IMR-90 (cell line): ENCODE measurements at regions not wholly inside any gene's neighbourhood (a gene's known extent, or its start where the extent isn't known, plus 50 kb on each side); places are given as distances from the start of the nearest gene placed in this dataset.

Source experiments
- ATAC-seq: fragments of 200-7000 bp; cut with Tn5 transposase; 2 replicates; pipeline ENCODE4 v1.9.1; 2020; ENCODE audit warnings: low read depth, mild to moderate bottlenecking, moderate library complexity
- BruUV-seq: library from RNA; stranded (reverse); fragments of 400-500 nt; replicated peaks from 2 replicates; lab custom pipeline; 2021; lab: Mats Ljungman, UMichigan
- CTCF ChIA-PET: fragments of 300-600 bp; formaldehyde crosslinking; extraction: SDS; loops from one replicate; lab custom pipeline; 2021; ENCODE audit warnings: antibody characterized with exemption; lab: Yijun Ruan, JAX
- POLR2A ChIA-PET: fragments of 300-600 bp; sonication (Branson Sonifier 250); formaldehyde crosslinking; loops from one replicate; lab custom pipeline; 2022; ENCODE audit warnings: antibody characterized with exemption; ENCODE audit not compliant: unreplicated experiment; lab: Charles Lee
- DNase-seq: peaks from one replicate; pipeline ENCODE4 v3.0.0; 2013
- H2AFZ ChIP-seq: replicated peaks from 2 replicates; pipeline ENCODE3; 2013; ENCODE audit warnings: low read length, mild to moderate bottlenecking; ENCODE audit not compliant: poor library complexity
- H2AK5ac ChIP-seq: 2 replicates; pipeline ENCODE4 v1.6.1; 2013; ENCODE audit warnings: low read depth, low read length, inconsistent platforms
- H2AK9ac ChIP-seq: replicated peaks from 2 replicates; pipeline ENCODE3; 2013; ENCODE audit warnings: mild to moderate bottlenecking, low read depth, low read length, moderate library complexity; ENCODE audit not compliant: poor library complexity
- H2BK120ac ChIP-seq: 2 replicates; pipeline ENCODE4 v1.6.1; 2013; ENCODE audit warnings: low read depth, low read length, inconsistent platforms
- H2BK15ac ChIP-seq: 3 replicates; pipeline ENCODE4 v1.6.1; 2013; ENCODE audit warnings: low read depth, low read length, inconsistent platforms
- H2BK20ac ChIP-seq: 2 replicates; pipeline ENCODE4 v1.6.1; 2013; ENCODE audit warnings: low read depth, mild to moderate bottlenecking, inconsistent platforms, low read length, moderate library complexity
- H2BK5ac ChIP-seq: 2 replicates; pipeline ENCODE4 v1.6.1; 2013; ENCODE audit warnings: mild to moderate bottlenecking, low read depth, low read length, inconsistent platforms; ENCODE audit not compliant: poor library complexity, severe bottlenecking
- H3K14ac ChIP-seq: replicated peaks from 2 replicates; pipeline ENCODE4 v1.6.1; 2013; ENCODE audit warnings: low read depth, low read length, inconsistent platforms
- H3K18ac ChIP-seq: 2 replicates; pipeline ENCODE4 v1.6.1; 2013; ENCODE audit warnings: low read depth, low read length, control low read depth
- H3K23ac ChIP-seq: 2 replicates; pipeline ENCODE4 v1.6.1; 2013; ENCODE audit warnings: low read depth, low read length, inconsistent platforms
- H3K27ac ChIP-seq: 2 replicates; pipeline ENCODE4 v1.5.1; 2013; ENCODE audit warnings: mild to moderate bottlenecking, control low read depth, low read length; ENCODE audit not compliant: insufficient read depth
- H3K27me3 ChIP-seq: 2 replicates; pipeline ENCODE4 v1.6.1; 2013; ENCODE audit warnings: low read length; ENCODE audit not compliant: control insufficient read depth, insufficient read depth
- H3K36me3 ChIP-seq: 2 replicates; pipeline ENCODE4 v1.6.1; 2013; ENCODE audit warnings: low read length, mixed read lengths; ENCODE audit not compliant: control insufficient read depth, insufficient read depth
- H3K4ac ChIP-seq: 2 replicates; pipeline ENCODE4 v1.6.1; 2013; ENCODE audit warnings: low read depth, low read length, inconsistent platforms
- H3K4me1 ChIP-seq: 2 replicates; pipeline ENCODE4 v1.6.1; 2013; ENCODE audit warnings: low read length, mixed read lengths; ENCODE audit not compliant: control insufficient read depth, insufficient read depth
- H3K4me2 ChIP-seq: 2 replicates; pipeline ENCODE4 v1.6.1; 2013; ENCODE audit warnings: low read depth, mild to moderate bottlenecking, control low read depth, low read length, moderate library complexity
- H3K4me3 ChIP-seq: 2 replicates; pipeline ENCODE4 v1.5.1; 2013; ENCODE audit warnings: low read depth, mild to moderate bottlenecking, control low read depth, low read length, moderate library complexity; ENCODE audit not compliant: insufficient read depth
- H3K56ac ChIP-seq: 2 replicates; pipeline ENCODE4 v1.6.1; 2013; ENCODE audit warnings: low read length, inconsistent platforms; ENCODE audit not compliant: insufficient read depth; ENCODE audit errors: extremely low read depth
- H3K79me1 ChIP-seq, 2 experiments: 2 replicates each; pipeline ENCODE4 v1.6.1; 2013; ENCODE audit warnings: low read length in 2 of 2, inconsistent platforms in 1 of 2, low read depth in 1 of 2
- H3K9ac ChIP-seq: 2 replicates; pipeline ENCODE4 v1.6.1; 2013; ENCODE audit warnings: low read depth, low read length, control low read depth
- H3K9me1 ChIP-seq: 2 replicates; pipeline ENCODE4 v1.6.1; 2013; ENCODE audit warnings: low read length, inconsistent platforms; ENCODE audit not compliant: insufficient read depth
- H3K9me3 ChIP-seq: 2 replicates; pipeline ENCODE4 v1.6.1; 2013; ENCODE audit warnings: low read length; ENCODE audit not compliant: control insufficient read depth, insufficient read depth
- H4K20me1 ChIP-seq: 2 replicates; pipeline ENCODE4 v1.6.1; 2013; ENCODE audit warnings: low read length, inconsistent platforms; ENCODE audit not compliant: insufficient read depth
- H4K5ac ChIP-seq: 2 replicates; pipeline ENCODE4 v1.6.1; 2013; ENCODE audit warnings: mild to moderate bottlenecking, low read depth, low read length, control low read depth
- H4K8ac ChIP-seq, 2 experiments: 2 replicates each; pipeline ENCODE4 v1.6.1; 2013; ENCODE audit warnings: low read depth in 2 of 2, low read length in 2 of 2, control low read depth in 1 of 2, inconsistent platforms in 1 of 2
- H4K91ac ChIP-seq: 2 replicates; pipeline ENCODE4 v1.6.1; 2013; ENCODE audit warnings: low read depth, low read length, inconsistent platforms; ENCODE audit not compliant: insufficient read depth
- BHLHE40 ChIP-seq: fragments of 150-350 bp; IDR thresholded peaks from 2 replicates; pipeline ENCODE4 v1.6.1; 2016; ENCODE audit warnings: mild to moderate bottlenecking, low read depth, low read length
- CEBPB ChIP-seq: IDR thresholded peaks from 2 replicates; pipeline ENCODE4 v1.6.1; 2012; ENCODE audit warnings: low read depth, low read length, improper control_type of control experiment
- CHD1 ChIP-seq: IDR thresholded peaks from 2 replicates; pipeline ENCODE4 v1.6.1; 2012; ENCODE audit warnings: low read depth, low read length, improper control_type of control experiment
- FOS ChIP-seq: fragments of 150-350 bp; IDR thresholded peaks from 2 replicates; pipeline ENCODE4 v1.6.1; 2016; ENCODE audit warnings: low read depth, low read length
- MAFK ChIP-seq: IDR thresholded peaks from 2 replicates; pipeline ENCODE4 v1.6.1; 2012; ENCODE audit warnings: low read depth, low read length, improper control_type of control experiment
- MAZ ChIP-seq: IDR thresholded peaks from 2 replicates; pipeline ENCODE4 v1.6.1; 2012; ENCODE audit warnings: low read depth, mild to moderate bottlenecking, low read length, improper control_type of control experiment, moderate library complexity, borderline replicate concordance
- MXI1 ChIP-seq: IDR thresholded peaks from 2 replicates; pipeline ENCODE4 v1.6.1; 2012; ENCODE audit warnings: low read depth, mild to moderate bottlenecking, low read length, moderate library complexity, borderline replicate concordance
- NFE2L2 ChIP-seq: fragments of 150-350 bp; IDR thresholded peaks from 2 replicates; pipeline ENCODE4 v1.6.1; 2016; ENCODE audit warnings: low read depth, mild to moderate bottlenecking, low read length
- POLR2A ChIP-seq: IDR thresholded peaks from 2 replicates; pipeline ENCODE4 v1.6.1; 2012; ENCODE audit warnings: mild to moderate bottlenecking, low read depth, low read length
- RAD21 ChIP-seq: IDR thresholded peaks from 2 replicates; pipeline ENCODE4 v1.6.1; 2012; ENCODE audit warnings: low read length, improper control_type of control experiment
- RCOR1 ChIP-seq: IDR thresholded peaks from 2 replicates; pipeline ENCODE4 v1.6.1; 2012; ENCODE audit warnings: mild to moderate bottlenecking, low read length, improper control_type of control experiment; ENCODE audit not compliant: insufficient replicate concordance
- RFX5 ChIP-seq: IDR thresholded peaks from 2 replicates; pipeline ENCODE4 v1.8.0; 2012; ENCODE audit warnings: low read depth, mild to moderate bottlenecking, low read length, moderate library complexity
- SMC3 ChIP-seq: fragments of 150-350 bp; IDR thresholded peaks from 2 replicates; pipeline ENCODE4 v1.6.1; 2016; ENCODE audit warnings: low read depth, mild to moderate bottlenecking, antibody characterized with exemption, low read length, moderate library complexity
- WGBS, 2 experiments: methylation state at CpG; one replicate each; pipeline versions ENCODE4 v1.1.5 to v1.1.7; 2013; ENCODE audit warnings: missing lambda C conversion rate in 2 of 2; ENCODE audit not compliant: insufficient read length in 1 of 2; ENCODE audit errors: extremely low coverage in 2 of 2; 5-methylcytosine and 5-hydroxymethylcytosine counted together
- dilution Hi-C: fragments of 300-500 bp; cut with HindIII; formaldehyde crosslinking; loops from one replicate; pipeline ENCODE4 v1.14.3; 2018; ENCODE audit warnings: low sequenced_read_pairs; ENCODE audit not compliant: unreplicated experiment
- in situ Hi-C: fragments of 300-500 bp; cut with MboI; formaldehyde crosslinking; loops from 3 replicates; pipeline ENCODE4 v1.14.3; 2019; ENCODE audit warnings: low sequenced_read_pairs, inconsistent platforms, mixed read lengths
- intact Hi-C: fragments of 100-400 bp; cut with micrococcal nuclease; formaldehyde crosslinking; loops from 2 replicates; pipeline ENCODE4 v1.10.0; 2022
- TF ChIP-seq, protein P1 (sequence below): fragments of 150-350 bp; IDR thresholded peaks from 2 replicates; pipeline ENCODE4 v1.6.1; 2017; ENCODE audit warnings: mild to moderate bottlenecking, antibody characterized with exemption, low read length, low read depth
- TF ChIP-seq, protein P2 (sequence below): conservative IDR thresholded peaks from 2 replicates; pipeline ENCODE4 v1.5.1; 2012; ENCODE audit warnings: mild to moderate bottlenecking, low read depth, low read length, improper control_type of control experiment
- TF ChIP-seq, protein P3 (sequence below): fragments of 150-350 bp; IDR thresholded peaks from 2 replicates; pipeline ENCODE4 v1.6.1; 2016; ENCODE audit warnings: low read depth, mild to moderate bottlenecking, low read length, moderate library complexity, borderline replicate concordance

DNA sequence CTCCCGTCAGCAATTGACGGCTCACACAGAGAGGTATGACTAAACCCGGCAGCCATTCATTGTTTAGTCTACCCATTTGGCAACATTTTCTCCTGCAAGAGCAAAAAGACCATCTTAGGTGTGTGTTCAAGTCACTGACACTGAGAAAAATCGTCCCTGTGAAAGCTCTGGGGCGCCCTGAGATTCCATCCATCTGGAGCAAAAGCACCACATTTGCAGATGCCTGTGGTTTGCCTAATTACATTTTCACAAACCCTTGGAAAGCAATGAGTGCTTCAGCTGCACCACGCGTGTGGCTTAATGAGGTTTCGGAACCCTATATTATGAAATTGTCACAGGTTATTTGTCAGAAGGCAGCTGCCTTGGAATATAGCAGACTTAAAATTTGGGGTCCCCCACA lies 110.7 kb upstream of the PTPRM start:
- intact Hi-C loops: no loop called here
- no peak overlapping the region for H4K8ac ChIP-seq
- H3K4me1 ChIP-seq: no peaks in the 10 kb centered on the region
- H2BK15ac ChIP-seq: no peak overlapping the region
- H3K4me3 ChIP-seq: no peak overlapping the region
- DNase-seq: no peak
- no peak for ATAC-seq
- peaks cover 28% of the 10 kb centered on the region for H3K27me3 ChIP-seq
- no TSS peak for BruUV-seq
- in situ Hi-C loops: no loop called here
- no peak for TF ChIP-seq FOS
- TF ChIP-seq POLR2A: no peak
- no peak for TF ChIP-seq RCOR1
- no peak for TF ChIP-seq CHD1
- no peak for TF ChIP-seq NFE2L2
- TF ChIP-seq BHLHE40: no peak
- TF ChIP-seq CEBPB: no peak
- no peak for TF ChIP-seq MAZ
- TF ChIP-seq, protein P1, sequence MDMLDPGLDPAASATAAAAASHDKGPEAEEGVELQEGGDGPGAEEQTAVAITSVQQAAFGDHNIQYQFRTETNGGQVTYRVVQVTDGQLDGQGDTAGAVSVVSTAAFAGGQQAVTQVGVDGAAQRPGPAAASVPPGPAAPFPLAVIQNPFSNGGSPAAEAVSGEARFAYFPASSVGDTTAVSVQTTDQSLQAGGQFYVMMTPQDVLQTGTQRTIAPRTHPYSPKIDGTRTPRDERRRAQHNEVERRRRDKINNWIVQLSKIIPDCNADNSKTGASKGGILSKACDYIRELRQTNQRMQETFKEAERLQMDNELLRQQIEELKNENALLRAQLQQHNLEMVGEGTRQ: no peak
- no peak for TF ChIP-seq RAD21
- no peak for TF ChIP-seq RFX5
- TF ChIP-seq MXI1: no peak
- no peak for TF ChIP-seq MAFK
- TF ChIP-seq, protein P2, sequence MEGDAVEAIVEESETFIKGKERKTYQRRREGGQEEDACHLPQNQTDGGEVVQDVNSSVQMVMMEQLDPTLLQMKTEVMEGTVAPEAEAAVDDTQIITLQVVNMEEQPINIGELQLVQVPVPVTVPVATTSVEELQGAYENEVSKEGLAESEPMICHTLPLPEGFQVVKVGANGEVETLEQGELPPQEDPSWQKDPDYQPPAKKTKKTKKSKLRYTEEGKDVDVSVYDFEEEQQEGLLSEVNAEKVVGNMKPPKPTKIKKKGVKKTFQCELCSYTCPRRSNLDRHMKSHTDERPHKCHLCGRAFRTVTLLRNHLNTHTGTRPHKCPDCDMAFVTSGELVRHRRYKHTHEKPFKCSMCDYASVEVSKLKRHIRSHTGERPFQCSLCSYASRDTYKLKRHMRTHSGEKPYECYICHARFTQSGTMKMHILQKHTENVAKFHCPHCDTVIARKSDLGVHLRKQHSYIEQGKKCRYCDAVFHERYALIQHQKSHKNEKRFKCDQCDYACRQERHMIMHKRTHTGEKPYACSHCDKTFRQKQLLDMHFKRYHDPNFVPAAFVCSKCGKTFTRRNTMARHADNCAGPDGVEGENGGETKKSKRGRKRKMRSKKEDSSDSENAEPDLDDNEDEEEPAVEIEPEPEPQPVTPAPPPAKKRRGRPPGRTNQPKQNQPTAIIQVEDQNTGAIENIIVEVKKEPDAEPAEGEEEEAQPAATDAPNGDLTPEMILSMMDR: no peak
- no peak for TF ChIP-seq SMC3
- TF ChIP-seq, protein P3, sequence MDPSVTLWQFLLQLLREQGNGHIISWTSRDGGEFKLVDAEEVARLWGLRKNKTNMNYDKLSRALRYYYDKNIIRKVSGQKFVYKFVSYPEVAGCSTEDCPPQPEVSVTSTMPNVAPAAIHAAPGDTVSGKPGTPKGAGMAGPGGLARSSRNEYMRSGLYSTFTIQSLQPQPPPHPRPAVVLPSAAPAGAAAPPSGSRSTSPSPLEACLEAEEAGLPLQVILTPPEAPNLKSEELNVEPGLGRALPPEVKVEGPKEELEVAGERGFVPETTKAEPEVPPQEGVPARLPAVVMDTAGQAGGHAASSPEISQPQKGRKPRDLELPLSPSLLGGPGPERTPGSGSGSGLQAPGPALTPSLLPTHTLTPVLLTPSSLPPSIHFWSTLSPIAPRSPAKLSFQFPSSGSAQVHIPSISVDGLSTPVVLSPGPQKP: no peak
- H3K36me3 ChIP-seq: no peaks in the 10 kb centered on the region
- dilution Hi-C loops: no loop called here
- WGBS, 2 experiments: no CpG with 5 or more reads among the region's 8 CpGs
- no peak overlapping the region for H3K14ac ChIP-seq
- H3K9ac ChIP-seq: no peak overlapping the region
- no peak overlapping the region for H4K5ac ChIP-seq
- no peak overlapping the region for H3K4ac ChIP-seq
- H3K9me3 ChIP-seq: no peaks in the 10 kb centered on the region
- POLR2A ChIA-PET: no interaction called here
- H2BK120ac ChIP-seq: no peak overlapping the region
- CTCF ChIA-PET: no interaction called here
- no peak overlapping the region for H2BK5ac ChIP-seq
- H3K23ac ChIP-seq: no peak overlapping the region
- no peak overlapping the region for H2AK9ac ChIP-seq
- H4K91ac ChIP-seq: no peak overlapping the region
- no peak overlapping the region for H3K27ac ChIP-seq
- H2BK20ac ChIP-seq: no peak overlapping the region
- no peak overlapping the region for H3K4me2 ChIP-seq
- H4K20me1 ChIP-seq: no peaks in the 10 kb centered on the region
- H2AFZ ChIP-seq: no peak overlapping the region
- no peaks in the 10 kb centered on the region; the same call in 1 of the 2 replicates for H3K9me1 ChIP-seq
- no peaks in the 10 kb centered on the region for H3K79me1 ChIP-seq
- no peak overlapping the region for H2AK5ac ChIP-seq
- no peak overlapping the region for H3K56ac ChIP-seq
- H3K18ac ChIP-seq: no peak overlapping the region
